HG03066 (cell line): ENCODE measurements at regions not wholly inside any gene's neighbourhood (a gene's known extent, or its start where the extent isn't known, plus 50 kb on each side); places are given as distances from the start of the nearest gene placed in this dataset.

Source experiments
- ATAC-seq: cut with Tn5 transposase; IDR thresholded peaks from one replicate; pipeline ENCODE4 v1.9.1; 2021; ENCODE audit warnings: low read depth; ENCODE audit not compliant: unreplicated experiment

DNA sequence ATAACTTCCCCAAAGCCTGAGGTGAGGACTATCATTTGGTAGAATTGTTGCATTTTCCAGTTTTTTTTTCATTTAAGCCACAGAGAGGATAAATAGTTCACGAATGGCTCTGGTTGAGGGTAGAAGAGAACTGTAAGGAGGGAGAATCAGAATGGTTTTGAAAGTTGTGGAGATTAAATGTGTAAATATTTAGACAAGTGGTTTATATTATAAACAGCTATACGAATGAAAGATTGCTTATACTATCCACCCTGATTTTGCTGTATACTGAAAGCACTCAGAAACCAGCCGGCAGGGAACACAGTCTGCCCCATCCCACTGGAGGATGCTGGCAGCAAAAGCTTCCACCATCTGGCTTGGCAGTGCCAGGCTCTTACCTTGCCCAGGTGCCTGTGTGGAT is 341.1 kb downstream of the RAPGEF2 start:
- no peak for ATAC-seq

DNA sequence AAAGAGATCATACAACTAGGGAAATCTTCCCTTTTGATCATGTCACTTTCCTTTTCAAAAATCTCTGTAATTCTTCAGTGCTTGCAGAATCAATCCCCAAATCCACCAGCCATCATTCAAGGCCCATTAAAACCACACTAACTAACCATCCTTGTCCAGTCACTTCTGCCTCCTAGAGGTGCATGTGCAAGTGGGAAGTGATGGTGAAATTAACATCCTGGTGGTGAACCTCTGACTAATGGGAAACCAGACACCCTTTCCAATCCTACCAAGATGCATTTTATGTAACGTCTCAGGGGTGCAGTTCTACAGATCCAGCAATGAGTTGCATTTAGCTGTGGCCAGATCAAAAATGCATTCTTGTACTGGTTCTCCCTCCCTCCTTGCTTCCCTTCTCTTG is 341.8 kb downstream of the RAPGEF2 start:
- no peak for ATAC-seq

DNA sequence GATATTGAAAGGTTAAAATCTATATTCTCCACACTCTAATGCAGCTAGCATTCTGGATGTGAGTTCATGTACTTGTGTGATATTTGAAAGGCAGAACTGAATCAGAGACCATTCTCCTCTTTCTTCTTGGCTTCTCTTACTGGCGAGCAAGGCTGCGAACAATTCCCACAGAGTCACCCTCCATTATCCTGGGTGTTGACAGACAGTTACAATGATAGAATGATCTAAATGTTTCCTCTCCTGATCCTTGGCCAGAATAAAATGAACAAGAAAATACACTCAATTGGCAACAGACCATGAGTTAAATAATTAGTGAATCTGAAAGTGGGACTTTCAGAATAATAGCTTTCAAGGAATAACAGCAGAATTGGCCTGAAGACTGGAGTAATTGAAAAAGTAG is 342.8 kb downstream of the RAPGEF2 start:
- ATAC-seq, result no peak

DNA sequence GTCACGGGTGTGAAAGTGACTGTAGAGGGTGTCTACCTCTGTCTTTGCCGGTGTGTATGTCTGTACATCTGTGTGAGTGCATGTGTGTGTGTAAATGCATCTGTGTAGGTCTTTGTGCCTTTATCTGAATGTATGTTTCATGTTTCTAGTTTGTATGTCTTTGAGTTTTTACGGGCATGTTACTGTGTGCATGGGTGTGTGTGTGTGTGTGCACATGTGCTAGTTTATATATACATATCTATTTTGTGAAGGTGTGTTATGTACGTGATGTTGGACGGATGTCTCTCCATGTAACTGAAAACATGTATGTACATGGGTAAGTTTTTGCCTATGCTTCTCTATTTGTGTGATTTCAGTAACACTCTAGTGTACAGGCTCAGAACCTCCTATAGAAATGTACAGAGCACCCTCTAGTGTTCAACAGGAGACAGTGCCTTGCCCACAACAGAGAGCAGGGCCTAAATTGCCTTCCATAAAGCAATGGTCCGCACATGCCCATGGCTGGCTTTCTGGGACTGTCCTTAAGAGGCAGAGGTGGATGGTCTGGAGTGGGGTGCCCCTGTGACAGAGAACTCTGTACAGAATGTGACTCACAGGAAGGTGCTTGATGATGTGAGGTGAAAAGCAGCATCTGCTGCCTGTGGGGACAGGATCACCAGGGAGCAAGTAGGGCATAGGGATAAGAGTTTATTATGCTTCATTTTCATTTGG is 343.5 kb downstream of the RAPGEF2 start:
- peak; percentile 100 for ATAC-seq

DNA sequence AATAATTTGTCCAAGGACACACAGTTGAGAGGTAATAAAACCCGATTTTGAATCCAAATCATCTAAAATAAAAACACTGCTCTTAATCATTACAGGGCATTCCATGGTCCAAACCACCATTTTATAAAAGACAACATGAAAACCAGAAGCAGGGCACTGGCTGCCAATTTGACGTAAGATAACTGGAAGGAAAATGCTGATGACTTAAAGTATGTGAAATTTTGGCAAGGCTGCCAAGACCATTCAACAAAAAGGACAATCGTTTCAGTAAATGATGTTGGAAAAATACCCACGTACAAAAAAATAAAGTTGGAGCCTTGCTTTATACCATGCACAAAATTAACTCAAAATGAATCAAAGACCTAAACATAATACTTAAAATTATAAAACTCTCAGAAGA is 344.4 kb downstream of the RAPGEF2 start:
- ATAC-seq, result no peak

DNA sequence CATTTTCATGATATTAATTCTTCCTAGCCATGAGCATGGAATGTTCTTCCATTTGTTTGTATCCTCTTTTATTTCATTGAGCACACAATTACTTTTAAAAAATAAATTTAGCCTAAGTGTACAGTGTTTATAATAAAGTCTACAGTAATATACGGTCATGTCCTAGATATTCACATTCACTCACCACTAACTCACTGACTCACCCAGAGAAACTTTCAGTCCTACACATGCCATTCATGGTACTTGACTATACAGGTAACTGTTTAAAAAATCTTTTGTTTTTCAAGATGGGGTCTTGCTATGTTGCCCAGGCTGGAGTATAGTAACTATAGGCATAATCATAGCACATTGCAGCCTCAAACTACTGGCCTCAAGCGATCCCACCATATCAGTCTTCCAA is 348.1 kb downstream of the RAPGEF2 start:
- ATAC-seq, result no peak

DNA sequence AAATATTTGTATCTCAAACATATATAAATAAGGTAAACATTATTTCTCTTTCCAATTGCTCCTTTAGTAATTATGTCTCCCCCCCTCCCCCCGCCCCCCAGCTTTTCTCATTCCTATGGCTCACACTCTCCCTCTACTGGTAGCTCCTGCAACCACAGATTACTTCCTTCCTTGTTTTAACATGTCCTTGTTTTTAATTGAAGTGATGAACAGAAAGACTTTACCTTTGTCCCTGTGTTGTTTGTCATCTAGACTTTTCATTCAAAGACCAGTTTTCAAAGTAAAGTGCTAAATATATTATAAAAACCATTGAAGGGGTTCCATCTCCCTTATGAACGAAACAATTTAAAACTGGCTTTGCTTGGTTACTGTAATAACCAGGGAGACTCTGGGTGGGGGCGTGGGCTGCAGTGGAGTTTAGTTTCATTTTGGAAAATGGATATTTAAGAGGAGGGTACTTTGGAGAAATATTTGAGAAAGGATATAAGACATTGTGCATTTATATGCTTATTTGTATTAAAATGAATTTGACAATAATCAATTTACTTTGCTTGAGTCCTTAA is 352.9 kb downstream of the RAPGEF2 start:
- ATAC-seq, result peak; percentile 64

DNA sequence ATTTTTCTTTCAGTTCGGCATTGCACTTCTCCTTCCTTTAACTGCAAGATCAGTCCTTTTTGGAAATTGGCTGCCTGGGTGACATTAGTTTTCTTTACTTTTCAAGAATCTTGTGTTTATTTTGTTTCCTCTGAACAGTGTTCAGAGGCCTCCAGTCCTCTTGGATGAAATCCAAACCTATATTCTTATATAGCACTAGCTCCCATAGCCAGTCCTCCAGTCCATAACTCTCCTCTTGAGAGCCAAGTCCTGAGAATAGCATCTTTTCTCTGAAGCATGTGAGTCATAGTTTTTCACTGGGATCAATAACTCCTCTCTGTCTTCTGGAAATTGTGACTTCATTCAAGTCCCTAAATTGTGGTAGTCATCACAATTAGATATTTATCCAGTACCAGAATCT is 357.5 kb downstream of the RAPGEF2 start:
- no peak for ATAC-seq

DNA sequence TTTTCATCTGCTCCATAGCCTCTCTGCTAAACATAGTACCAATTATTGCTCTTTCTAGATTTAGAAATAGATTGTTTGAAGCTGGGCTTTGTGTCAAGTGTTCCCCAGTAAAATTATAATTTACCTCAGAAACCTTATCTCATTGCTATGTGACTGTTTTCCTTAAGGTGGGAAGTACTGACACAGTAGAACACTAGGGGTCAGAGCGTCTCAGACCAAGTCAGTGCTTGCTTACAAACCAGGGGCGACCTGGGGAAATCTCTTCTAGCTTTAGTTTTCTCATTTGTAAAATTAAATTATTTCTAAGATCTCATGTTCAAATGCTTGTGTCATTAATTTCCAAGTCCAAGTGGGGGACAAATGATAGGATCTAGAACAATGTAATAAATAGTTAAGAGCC is 360.4 kb downstream of the RAPGEF2 start:
- ATAC-seq, result no peak

DNA sequence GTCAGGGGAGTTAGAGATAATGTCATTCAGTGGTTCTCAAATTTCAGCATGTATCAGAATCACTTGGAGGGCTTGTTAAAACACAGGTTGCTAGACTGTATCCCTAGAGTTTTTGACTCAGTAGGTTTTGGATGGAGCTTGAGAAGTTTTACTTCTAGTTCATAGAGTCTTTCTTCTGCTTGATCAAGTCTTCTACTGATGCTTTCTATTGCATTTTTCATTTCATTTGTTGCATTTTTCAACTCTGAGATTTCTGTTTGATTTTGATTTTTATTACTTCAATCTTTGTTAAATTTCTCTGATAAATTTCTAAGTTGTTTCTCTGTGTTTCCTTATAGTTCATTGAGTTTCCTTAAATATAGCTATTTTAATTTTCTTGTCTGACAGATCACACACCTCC is 361.4 kb downstream of the RAPGEF2 start:
- no peak for ATAC-seq

DNA sequence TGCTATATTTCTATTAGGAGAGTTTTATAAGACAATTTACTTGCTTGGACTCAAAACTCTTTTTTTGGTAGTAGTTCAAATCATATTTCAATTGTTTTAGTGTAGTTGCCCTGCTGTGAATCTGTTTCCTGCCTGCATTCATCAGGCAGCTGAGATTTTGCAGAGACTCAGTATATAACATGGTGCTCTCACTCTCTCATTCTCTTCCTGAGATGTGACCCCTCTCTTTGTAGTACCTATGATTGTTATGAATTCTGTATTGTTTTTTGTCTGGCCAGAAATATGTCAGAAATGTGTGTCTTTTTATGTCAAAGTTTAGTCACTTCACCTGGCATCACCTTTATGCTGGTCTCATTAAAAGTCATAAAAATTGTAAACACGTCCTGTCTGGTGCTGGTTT is 374.0 kb downstream of the RAPGEF2 start:
- ATAC-seq, result no peak

DNA sequence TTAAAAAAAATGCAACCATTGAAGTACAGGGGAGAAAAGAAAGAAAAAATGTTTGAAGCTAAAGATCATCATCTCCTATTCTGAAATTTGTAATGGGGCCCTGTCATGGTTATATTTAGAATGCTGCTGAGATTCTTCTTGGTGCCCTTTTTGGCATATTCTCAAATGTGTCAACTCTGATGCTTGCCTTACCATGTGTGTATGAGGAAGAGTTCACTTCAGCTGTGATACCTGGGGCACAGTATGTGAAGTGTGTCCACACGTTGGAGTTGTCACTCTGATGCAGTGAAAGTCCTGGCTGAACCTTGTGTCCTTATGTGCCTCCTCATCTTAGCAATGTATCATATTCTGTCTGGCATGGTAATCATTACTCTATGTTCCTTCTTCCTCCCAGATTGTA is 377.9 kb downstream of the RAPGEF2 start:
- ATAC-seq, result no peak

DNA sequence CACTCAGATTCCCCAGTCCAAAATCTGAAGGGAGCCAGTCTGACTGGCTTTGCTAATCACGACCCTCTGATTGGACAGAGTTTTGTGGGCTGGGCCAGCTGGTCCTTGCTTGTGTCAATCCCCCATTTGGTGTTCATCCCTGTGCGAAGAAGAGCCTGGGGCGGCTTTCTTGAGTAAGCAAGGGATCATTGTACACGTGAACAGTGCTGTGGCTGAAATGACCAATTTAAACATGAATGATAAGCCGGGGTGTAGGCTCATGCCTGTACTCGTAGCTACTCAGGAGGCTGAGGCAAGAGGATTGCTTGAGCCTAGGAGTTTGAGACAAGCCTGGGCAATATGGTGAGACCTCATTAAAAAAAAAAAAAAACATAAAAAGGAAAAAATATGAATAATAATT is 379.1 kb downstream of the RAPGEF2 start:
- no peak for ATAC-seq

DNA sequence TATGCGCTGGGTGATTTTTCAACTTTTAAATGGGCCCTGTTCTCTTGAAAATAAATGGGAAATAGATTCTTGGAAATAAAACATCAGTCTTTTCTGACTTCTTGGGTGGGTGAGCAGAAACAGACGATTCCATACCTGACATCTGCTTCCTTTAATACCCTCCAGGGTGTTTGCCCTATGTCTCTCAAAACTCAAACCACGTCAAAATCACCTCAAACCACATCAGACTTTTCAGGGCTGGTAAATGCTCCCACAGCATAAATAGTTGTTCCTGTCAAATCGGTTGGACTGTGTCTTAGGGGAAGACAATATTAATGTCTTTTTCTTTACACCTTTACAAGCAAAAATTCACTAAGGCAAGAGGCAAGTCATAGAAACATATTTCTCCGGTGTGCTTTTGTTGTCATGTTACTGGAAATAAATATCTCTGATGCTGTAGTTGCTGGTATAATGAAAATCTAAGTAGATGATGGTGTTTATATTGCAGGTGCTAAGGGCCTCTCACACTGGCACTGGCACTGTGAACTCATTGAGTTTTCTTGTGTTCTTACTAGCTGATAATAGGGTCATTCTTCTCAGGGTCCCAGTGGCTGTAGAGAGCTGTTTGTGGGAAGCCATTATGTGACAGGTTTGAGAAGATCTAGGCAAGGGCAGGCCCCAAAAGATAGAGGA is 380.4 kb downstream of the RAPGEF2 start:
- ATAC-seq, result no peak

DNA sequence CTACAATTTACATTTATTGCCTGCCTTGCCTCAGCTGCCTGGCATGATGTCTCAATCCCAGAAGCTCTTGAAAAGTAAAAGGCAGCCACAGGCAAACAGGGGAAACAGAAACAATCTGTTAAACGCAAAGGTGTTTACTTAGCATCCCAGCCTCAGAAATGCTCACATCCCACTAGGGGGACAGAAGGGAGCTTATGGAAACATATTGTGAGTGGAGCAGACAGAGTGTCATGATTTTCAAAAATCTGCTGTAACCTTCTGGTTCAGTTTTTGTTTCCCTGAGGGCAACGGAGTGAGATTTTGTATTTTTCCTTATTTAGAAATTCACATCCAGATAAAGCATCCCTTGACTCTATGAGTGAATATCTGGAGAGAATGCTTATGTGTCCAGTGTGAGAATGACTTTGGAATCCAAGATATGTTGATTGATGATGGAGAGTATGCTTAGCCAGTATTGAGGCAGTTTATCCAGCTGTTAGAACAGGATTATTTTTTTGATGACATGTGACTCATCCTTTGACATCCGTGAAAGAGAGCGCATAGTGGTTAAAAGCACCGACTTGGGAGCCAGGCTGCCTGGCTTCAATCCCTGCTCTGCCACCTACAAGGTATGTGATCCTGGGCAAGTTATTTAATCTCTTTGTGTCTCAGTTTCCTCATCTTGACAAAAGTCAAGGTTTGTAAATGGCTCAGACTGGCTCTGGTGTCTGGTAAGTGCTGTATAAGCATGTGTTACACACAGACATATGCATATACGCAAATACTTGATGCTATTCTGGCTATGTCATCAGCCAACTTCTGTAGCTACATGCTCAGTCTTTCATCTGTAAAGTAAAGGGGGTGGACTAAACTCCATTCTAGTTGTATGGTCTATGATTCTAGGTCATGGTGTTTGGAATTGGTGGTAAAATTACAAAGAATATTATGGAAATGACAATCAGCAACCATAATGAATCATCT is 381.2 kb downstream of the RAPGEF2 start:
- ATAC-seq, result no peak

DNA sequence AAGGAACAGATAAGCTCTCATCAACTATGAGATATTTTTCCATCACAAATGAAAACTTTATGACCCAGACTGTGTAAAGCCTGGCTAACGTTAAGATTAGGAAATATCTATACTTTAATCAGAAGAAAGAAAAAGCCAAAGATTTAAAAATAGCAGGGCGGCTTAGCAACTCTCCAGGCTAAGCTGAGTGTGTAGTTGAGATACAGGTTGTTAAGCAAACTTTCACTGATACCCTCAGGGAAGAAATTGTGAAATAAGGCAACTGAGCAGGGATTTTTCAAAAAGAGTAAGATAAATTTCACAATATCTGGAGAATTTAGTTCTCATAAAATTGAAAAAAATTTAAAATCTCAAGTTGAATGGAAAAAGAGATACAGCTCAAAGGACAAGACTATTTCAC is 382.0 kb downstream of the RAPGEF2 start:
- ATAC-seq, result no peak

DNA sequence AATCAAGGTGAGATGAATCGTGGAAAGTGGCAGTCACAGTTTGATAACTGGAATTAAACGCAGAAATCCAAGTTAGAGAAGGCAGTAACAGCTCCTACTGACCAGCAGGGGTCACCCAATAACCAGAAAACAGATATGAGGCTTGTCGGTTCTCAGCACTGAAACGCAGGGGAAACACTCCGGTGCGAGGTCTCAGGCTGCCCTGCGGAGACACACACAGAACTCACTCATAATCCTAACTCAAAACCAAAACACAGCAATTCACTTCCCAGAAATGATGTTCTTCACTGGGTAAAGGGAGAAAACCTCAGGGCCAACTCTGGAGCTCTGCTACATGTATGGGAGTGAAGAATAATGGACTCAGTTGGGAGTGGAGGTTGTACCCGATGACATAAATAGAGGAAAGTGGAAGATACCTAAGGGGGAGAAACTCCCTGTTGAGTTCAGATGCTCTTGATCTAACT is 384.4 kb downstream of the RAPGEF2 start:
- peak; percentile 96 for ATAC-seq

DNA sequence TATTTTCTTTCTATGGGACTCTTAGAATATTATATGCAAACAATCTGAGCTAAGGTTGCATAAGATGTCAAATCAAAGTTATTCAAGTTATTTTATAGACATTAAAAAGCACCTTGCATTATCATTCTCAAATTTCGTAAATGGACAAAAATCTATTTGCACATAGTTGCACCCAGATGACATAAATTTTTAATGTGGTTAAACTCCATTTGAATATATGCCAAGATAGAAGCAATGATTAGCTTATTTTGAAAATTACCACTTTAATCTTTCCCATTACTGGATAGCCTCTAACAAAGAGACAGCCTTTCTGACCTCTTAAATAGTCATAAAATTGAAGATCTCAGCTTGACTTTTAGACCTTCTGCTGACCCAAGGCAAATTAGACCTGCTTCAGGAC is 386.8 kb downstream of the RAPGEF2 start:
- no peak for ATAC-seq

DNA sequence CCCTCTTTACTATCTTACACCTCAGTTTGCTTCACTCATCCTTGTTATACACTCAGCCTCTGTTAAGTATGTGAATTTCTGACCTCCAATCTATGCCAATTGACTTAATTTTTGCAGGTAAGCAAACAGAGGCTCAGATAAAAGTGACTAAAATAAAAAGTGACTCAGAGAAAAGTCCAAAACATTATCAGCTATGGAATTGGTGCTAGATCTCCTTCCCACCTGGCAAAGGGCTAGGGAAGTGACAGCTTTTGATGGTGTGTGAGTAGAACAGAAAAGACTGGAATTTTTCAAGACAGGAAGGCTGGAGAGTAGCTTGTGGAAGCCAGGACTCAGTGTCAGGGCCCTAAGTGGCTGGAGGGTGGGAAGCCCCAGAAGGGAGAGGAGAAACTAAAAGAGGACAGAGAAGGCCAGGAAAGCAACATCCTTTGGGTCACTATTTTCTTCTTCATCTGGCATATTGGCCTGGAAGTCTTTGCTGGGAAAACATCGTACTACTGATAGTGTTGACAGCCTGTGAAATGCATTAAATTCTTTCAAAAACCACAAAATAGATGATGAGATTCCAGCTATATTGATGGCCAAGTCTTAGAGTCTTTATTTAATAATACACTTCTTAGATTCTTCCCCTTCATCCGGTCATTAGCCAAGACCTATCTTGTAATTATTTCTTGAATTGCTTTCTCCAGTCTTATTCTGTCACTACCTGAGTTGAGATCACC is 392.8 kb downstream of the RAPGEF2 start:
- ATAC-seq, result no peak

DNA sequence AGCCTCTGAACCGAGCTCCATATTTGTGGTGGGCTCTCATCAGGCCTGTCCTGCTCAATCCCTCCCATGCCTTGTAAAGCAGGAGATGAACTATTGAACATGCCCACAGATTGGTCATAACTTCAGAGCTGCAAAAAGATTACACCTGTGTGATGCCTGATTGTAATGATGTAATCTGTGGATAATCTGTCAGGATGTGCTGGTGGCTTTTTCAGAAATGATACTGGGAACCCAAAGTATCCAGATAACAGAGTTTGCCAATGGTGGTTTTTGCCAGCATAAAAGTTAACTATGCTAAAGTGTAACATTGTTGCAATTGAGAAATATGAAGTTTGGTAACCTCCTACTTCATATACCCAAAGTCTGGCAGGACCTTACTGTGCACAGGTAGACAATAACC is 393.4 kb downstream of the RAPGEF2 start:
- ATAC-seq, result no peak
